Activated CD4-positive, alpha-beta T cell treated with anti-CD3 and anti-CD28 coated beads for 1 hour (primary cell): ENCODE measurements at regions not wholly inside any gene's neighbourhood (a gene's known extent, or its start where the extent isn't known, plus 50 kb on each side); places are given as distances from the start of the nearest gene placed in this dataset.

Source experiments
- DNase-seq: peaks from one replicate; pipeline ENCODE4 v3.0.0-alpha.2; 2020

DNA sequence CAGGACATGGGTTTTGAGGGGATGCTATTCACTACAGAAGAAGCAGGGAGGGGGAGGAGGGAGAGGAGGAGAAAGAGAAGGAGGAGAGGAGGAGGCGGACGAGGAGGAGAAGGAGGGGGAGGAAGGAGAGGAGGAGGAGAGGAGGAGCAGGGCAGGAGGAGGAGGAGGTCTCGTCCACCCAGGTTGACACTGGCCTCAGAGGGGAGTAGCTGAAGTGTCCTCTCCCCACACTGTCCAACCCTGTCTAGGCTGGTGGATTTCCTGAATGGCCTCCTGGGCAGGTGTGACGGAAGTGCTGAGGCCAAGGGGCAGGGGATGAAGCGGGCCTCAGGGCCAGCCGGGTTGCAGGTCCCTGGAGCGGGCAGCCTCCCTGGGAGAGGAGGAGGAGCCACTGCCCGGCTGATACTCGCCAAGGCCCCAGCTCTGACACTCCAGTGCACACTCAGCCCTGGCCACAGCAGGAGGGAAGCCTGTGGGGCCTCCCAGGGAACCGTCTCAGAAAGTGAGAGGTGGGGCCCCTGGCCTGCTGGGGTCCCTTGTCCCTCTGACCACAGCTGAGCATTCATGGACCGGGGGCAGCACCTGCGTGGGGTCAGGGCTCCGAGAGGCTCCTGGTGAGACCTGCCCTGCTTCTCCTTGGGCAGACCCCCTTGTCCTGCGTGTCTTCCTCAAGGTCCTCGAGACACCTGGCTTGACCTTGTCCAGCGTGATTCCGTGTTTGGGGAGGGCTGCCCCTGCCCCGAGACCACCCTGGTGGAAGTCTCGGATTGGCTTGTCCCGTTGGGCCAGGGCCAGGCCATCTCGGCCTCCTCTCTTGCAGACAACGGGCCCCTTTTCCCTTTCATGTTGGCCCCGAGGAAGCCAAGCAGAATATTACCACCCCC is 200.6 kb upstream of the CIBAR2 start:
- DNase-seq = no peak

DNA sequence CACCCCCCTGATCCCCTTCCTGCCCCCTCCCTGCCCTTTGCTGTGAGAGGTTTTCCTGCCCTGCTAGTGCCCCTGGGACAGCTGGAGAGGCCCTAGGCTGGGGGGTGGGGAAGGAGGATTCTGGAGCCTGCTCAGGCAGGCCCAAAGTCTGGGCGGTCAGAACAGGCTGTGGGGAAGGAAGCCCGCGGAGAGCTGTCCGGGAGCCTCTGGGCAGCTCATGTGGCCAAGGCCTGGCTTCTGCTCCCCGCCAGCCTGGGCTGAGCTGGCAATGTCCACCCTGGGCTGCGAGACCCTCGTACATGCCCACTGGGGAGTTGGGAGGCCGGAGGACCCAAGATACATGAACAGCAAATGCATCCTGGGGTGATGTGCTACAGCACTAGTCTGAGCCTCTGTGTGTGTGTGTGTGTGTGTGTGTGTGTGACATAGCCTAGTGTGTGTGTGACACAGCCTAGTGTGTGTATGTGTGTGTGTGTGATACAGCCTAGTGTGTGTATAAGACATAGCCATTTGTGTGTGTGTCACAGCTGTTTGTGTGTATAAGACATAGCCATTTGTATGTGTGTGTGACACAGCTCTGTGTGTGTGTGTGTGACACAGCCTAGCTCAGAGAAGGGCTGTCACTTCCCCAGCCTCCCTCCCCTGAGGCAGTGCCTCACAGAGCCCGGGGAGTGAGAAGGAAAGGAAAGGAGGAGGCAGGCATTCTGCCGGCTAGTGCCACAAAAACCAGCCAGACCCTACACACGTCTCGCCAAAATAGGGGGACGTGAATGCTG is 201.4 kb upstream of the CIBAR2 start:
- DNase-seq = no peak

DNA sequence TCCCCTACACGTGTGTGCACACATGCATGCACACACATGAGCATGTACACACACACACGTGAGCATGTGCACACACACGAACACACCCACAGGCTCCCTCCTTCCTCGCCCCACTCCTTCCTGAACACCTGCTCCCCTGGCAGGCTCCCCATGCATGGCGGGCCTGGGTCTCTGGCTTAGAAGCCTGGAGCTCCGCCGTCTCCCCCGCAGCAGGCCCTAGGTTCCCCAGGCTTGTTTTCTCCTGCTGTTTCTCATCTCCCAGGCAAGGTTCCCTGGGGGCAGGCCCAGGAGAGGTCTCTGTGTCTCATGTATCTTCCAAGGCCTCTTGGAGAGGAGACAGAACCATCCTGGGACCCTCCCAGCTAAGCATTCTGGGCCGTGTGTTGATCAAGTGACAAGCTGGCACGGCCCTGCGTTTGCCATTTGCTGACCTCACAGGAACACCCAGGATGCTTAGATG is 202.3 kb upstream of the CIBAR2 start:
- DNase-seq = no peak

DNA sequence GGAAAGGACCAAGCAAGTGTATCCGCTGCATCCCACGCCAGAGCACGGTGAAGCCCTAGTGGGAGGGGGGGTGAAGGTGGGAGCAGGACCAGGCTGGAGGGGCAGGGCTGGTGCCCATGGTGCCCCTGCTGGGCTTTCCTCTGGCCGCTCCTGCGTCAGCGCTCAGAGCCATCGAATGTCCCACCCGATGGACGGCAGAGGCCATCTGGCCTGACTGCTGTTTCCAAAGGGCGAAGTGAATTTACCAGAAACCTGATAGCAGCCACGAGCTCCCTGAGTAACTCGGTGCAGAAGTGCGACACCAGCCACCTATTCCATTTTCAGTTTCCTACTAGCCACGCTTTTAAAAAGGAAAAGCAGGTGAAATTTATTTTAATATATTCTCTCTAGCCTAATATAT is 203.6 kb upstream of the CIBAR2 start:
- DNase-seq = no peak

DNA sequence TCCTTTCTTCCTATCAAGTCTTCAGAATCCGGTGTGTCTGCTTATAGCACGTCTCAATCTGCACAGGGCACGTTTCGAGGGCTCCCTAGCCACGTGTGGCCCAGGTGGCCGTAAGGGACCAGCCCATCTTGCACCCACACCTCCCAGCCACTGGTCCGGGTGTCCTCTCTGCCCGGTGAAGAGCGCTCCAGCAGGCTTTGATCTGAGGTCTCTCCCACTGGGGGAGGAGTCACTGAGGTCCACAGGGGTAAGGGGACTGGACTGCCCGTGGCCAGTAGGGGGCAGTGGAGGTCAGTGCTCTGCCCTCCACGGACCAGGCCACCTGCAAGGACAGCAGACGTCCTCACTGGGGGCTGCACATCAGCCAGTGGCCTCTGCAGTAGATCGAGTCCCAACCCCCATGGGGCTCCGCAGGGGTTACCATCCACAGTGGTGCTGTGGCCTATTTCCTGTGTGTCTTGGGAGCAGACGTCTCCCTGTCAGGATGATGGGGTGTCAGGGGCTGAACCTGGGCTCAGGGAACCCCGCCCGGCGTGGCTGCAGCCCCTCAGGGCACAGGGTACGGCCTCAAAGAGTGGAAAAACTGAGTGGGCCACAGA is 204.1 kb upstream of the CIBAR2 start:
- DNase-seq = no peak

DNA sequence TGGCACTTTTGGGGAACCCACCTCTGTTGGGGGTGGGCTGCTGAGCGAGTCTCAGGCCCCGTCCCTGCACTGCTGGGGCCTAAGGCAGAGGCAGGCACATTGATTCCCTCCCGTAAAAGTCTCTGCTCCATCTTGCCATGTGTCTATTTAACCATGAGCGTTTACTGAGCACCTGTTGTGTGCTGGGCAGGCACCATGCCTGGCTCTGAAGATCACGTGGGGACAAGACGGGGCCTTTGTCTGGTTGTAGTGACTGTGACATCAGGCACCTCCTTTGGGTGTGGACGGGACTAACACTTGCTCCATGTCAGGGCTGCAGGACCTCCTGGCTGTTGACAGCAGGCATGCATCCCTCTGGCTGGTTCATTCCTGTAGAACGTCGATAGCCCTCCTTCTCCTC is 204.7 kb upstream of the CIBAR2 start:
- DNase-seq = no peak

DNA sequence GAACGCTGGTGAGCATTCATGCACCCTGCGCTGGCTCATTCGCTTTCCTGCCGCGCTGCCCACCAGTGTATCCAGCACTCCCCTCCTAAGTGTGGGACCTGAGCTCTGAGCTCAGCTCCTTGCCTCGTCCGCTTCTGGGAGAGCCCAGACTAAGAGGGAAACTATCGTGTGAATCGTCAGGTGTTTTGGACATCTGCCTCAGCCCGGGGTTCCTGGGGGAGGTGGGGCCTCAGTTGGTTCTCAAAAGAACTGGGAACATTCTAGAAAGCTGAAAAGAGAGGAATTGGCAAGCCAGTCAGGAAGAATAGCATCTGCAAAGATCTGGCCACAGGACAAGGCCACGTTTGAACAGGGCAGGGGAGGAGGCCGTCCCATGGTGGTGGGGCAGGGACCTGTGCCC is 205.4 kb upstream of the CIBAR2 start:
- no peak for DNase-seq

DNA sequence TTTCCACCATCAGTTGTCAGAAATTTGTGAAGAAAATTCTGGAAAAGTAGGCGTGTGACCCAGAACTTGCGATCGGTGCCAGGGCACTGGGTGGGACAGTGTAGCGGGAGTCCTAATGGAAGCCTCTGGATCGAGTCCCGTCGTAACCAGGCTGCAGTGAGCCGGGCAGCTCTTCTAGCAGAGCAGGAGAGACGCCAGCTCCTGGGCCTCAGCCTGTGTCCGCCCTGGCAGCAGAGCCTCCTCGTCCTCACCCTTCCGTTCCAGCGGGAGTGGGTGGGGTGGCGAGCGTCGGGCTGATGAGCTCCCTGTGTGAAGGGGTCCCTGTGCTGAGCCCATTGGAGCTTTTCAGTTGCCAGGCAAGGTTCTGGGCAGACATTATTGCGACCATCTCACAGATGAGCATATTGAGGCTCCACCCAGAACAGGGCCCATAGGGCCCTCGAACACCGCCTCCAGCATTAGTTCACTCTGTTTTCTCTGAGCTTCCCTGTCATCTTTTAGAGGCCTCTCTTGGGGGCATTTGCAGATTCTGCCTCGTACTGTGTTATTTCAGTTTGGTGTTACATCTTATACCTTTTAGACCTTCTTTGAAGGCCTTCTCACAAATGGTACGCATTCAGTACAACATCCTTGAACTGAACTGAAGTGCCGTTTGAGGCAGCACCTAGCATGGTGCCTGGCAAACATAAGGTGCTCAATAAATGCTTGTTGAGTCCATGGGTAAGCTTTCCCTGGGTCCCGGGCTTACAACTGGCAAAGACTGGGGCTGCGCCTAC is 207.1 kb upstream of the CIBAR2 start:
- DNase-seq = no peak

DNA sequence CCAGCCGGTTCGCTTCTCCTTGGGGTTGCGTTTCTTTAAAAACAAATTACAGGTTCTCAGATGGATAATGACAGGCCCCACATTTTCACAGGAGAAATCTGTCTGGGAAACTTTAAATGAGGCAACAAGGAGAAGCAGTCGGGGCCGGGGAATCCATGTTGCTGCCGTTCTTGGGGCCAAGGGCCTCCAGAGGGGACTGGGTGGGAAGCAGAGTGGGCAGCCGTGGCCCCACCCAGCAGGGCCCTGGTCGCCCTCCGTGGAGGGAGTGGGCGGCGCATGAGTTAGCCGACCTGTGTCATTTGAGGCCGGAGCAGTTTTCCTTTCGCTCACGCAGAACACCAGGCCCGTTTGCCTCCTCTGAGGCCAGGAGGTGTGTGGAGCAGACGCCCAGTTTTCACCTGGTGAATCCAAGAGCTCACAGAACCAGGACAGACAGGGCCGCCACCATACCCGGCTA is 207.7 kb upstream of the CIBAR2 start:
- no peak for DNase-seq

DNA sequence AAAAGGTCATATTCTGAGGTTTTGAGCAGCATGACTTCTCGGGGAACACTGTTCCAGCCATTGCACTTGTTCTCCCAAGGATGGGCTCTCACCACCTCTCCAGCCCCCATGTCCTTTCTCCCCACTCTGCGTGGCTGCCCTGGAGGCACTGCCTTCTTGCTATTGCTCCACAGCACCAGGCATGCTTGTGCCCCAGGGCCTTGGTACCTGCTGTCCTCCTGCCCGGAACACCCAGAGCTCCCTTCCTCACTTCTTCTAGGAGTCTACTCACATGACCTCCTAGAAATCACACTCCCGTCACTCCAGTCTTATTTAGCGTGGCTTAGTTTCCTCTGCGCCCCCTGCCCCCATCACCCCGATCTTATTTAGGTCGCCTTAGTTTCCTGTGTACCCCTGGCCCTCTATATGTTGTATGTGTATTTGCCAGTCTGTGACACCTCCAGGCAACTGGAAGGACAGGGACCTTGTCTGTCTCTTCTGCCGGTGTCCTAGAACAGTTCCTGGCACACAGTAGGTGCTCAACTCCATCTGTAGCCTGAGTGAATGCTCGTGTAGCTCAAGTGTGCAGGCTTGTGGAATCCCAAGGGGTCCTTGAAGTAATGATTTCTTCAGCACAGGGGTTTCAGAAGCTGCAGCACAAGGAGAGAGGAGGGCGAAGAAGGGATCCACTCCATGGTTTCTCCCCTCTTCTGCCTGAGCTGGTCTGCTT is 208.6 kb upstream of the CIBAR2 start:
- no peak for DNase-seq

DNA sequence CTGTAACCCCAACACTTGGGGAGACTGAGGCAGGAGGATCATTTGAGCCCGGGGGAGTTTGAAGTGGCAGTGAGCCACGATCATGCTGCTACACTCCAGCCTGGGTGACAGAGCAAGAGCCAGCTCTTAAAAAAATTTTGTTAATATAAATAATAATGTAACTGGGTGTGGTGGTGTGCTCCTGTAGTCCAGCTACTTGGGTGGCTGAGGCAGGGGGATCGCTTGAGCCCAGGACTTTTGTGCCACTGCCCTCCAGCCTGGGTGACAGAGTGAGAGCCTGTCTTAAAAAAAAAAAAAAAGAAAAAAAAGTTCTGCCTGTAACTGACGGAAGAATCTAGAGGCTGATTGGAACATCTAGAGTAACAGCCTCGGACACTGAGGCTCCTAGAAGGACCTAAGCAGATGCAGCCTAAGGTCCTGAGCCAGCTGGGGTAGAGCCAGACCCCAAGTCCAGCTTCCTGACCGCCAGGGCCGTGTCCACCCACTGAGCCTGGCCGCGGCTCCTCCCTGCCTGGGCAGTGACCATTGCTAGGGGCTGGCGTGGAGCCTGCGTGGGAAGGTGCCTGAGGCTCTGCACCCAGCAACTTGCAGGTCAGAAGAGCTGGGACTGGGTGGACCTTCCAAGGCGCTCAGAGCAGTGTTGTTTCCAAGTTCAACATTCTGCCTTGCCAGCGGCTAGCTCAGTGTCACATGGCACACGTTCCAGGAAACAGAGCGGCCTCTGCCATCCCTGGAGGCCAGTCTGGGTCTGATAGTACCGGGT is 209.4 kb upstream of the CIBAR2 start:
- no peak for DNase-seq

DNA sequence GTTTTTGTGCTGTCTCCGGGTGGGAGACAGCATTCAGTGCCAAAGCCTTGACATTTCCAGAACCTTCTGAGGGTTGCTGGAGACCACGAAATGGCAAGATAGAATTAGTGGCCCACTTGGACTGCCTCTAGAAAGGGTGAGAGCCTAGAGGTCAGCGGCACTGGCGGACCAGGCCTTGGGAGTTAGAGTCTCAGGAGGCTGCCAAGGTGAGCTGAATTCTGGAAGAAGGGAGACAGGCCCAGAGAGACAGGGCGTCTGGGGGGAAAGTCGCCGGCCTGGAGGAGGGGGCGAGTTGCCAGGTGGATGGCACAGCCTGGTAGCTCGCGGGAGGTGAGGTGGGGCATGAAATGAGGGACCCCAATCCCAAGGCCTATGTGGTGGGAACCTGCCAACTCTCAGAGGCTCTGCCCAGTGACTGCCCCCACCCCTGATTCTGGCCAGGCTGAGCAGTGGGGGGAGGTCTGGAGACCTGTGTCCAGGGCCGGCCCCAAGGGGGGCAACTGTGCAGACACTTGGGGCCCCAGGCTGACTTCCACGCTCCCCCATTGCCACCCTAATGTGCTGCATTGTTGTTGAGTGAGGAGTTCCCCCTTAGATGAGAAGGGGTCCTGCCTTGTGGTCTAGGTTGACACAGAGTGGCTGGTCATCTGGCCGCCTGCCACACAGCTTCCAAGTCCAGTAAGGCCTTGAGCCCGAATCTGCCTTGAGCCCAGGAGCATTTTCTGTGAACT is 211.1 kb upstream of the CIBAR2 start:
- no peak for DNase-seq

DNA sequence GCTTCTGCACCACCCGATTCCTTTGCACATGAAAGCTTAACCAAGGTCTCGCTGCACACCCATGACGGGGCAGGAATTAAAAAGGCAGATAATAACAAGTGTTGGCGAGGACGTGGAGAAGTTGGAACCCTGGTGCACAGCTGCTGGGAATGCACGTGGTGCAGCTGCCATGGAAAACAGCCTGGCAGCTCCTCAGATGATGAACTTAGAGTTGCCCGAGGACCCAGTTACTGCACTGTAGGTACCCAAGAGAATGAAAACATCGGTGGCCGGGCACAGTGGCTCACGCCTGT is 211.6 kb upstream of the CIBAR2 start:
- no peak for DNase-seq

DNA sequence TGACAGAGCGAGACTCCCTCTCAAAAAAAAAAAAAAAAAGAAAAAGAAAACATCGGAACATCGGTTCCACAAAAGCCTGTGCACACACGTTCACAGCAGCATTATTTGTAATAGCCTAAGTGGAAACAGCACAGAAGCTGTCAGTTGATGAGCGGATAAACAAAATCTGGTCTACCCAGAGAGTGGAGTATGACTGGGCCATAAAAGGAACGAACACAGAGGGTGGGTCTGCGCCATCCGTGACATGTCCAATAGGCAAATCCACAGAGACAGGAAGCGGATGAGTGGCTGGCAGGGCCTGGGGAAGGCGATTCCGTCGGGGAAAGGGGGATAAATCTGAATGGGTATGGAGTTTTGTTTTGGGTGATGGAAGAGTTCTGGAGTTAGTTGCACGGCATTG is 212.2 kb upstream of the CIBAR2 start:
- DNase-seq = no peak

DNA sequence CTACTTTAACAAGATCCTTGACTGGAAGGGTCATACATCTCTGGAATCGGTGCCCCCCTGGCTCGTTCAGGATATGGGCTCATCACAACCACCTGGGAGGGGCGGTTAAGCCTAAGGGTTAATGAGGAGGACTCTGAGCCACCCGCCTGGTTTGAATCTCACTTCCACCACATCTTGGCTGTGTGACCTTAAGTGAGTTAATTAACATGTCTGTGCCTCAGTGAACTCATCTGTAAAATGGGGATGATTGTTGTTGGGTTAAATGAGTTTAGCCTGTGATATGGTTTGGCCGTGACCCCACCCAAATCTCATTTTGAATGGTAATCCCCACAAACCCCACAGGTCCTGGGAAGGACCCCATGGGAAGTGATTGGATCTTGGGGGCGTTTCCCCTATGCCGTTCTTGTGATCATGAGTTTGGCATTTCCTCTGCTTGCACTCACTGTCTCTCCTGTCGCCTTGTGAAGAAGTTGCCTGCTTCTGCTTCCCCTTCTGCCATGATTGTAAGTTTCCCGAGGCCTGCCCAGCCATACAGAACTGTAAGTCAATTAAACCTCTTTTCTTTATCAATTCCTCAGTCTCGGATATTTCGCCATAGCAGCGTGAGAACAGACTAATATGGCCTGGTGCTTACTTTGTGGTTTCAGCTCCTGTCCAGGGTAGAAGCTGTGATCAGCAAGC is 214.0 kb upstream of the CIBAR2 start:
- no peak for DNase-seq

DNA sequence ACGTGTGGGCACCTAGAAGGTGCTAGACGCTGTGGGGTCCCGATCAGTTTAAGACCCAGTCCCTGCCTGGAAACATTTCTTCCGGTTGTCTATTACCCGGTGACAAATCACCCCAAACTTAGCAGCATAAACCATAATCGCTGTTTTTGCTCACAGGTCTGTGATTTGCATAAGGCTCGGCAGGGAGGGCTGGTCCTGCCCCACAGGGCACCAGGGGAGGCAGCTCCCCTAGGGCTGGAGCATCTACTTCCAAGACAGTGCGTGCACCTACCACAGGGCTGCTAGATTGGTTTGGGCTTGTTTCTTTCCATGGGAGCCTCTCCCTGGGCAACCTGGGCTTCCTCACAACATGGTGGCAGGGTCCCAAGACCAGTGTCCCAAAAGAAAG is 214.5 kb upstream of the CIBAR2 start:
- no peak for DNase-seq

DNA sequence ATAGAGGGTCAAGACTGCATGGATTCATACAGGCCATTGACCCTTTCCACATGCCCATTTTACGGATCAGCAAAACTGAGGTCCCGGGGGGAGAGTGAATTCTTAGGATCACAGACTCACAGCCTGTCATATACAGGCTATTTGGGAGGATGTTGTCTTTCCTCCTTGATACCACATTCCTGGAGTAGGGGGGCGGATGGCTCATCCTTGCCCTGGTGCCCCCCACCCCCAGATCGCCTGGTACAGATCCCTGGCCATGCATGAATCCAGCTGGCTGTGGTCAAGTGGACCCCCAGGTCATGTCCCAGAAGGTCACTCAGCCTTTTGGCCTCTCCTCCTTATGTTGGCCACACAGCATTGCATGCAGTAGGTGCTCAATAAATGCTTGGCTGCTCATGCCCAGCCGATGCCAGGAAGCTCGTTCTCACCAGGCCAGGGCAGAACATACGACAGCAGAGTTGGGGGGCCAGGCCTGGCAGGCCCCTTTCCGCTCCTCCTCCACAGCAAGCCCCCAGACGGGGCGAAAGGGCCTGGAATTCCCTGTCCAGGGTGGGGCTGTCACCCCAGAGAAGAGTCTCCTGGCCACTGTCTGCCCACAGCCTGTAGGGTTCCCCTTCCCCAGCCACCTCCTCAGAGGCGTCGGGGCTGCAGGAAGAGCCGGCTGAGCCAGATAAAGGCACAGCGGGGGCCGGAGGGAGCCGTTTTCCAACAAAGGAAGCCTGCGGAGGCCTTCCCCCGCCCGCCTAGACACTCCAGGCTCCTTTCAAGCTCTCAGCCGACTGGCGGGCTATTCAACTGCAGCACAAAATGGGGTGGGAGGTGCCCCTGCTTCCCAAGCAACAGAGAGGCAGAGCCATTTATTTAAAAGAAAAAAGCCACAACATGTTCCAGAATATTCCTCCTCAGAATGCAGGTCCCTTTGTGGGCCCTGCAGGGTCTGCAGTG is 215.7 kb upstream of the CIBAR2 start:
- DNase-seq = no peak

DNA sequence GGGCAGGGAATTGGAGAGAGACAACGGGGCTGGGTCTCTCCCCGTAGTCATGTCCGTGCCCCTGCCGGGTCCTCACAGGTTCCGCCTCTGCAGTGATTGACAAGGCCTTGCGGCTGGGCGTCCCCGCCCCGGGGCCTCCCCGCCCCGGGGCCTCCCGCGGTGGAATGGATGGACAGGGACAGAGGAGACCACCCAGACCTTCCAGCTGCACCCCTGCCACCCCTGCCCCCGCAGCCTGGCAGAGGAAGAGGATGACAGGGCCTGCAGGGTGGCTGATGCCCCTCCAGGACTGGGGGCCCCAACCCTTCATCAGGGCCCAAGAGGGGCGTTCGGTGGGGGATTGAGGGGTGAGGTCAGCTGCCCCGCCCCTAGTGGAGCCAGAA is 216.4 kb upstream of the CIBAR2 start:
- DNase-seq = no peak
